Karpas-422 (cell line): ENCODE measurements at regions not wholly inside any gene's neighbourhood (a gene's known extent, or its start where the extent isn't known, plus 50 kb on each side); places are given as distances from the start of the nearest gene placed in this dataset.

Experiments
- DNase-seq: peaks from one replicate; pipeline ENCODE4 v3.0.0-alpha.2; 2015
- H2AFZ ChIP-seq: fragments of 200-600 bp; sonication (generic); 2 replicates; pipeline ENCODE4 v1.6.1; 2014; ENCODE audit warnings: antibody characterized with exemption, low read length, mixed read lengths
- H3K27ac ChIP-seq: fragments of 200-600 bp; sonication (generic); 2 replicates; pipeline ENCODE4 v1.5.1; 2014; ENCODE audit warnings: mild to moderate bottlenecking, low read length, moderate library complexity
- H3K27me3 ChIP-seq: fragments of 200-600 bp; sonication (generic); 2 replicates; pipeline ENCODE4 v1.6.1; 2014; ENCODE audit warnings: low read length, mixed read lengths
- H3K36me3 ChIP-seq: fragments of 200-600 bp; sonication (generic); 2 replicates; pipeline ENCODE4 v1.6.1; 2014; ENCODE audit warnings: low read length, mixed read lengths; ENCODE audit not compliant: insufficient read depth
- H3K4me1 ChIP-seq: fragments of 200-600 bp; sonication (generic); 2 replicates; pipeline ENCODE4 v1.6.1; 2014; ENCODE audit warnings: mild to moderate bottlenecking, low read length, mixed read lengths
- H3K4me2 ChIP-seq: fragments of 200-600 bp; sonication (generic); 2 replicates; pipeline ENCODE4 v1.6.1; 2014; ENCODE audit warnings: low read length, low read depth, mild to moderate bottlenecking; ENCODE audit not compliant: poor library complexity, severe bottlenecking
- H3K4me3 ChIP-seq: fragments of 200-600 bp; sonication (generic); 2 replicates; pipeline ENCODE4 v1.5.1; 2014; ENCODE audit warnings: mild to moderate bottlenecking, antibody characterized with exemption, low read length, mixed read lengths
- H3K79me2 ChIP-seq: fragments of 200-600 bp; sonication (generic); 2 replicates; pipeline ENCODE4 v1.6.1; 2014; ENCODE audit warnings: mild to moderate bottlenecking, low read length, mixed read lengths
- H3K9ac ChIP-seq: fragments of 200-600 bp; sonication (generic); 2 replicates; pipeline ENCODE4 v1.6.0; 2014; ENCODE audit warnings: low read length
- H3K9me2 ChIP-seq: fragments of 200-600 bp; sonication (generic), shearing (Covaris generic); replicated peaks from 2 replicates; pipeline ENCODE4 v1.6.0; 2014; ENCODE audit warnings: mild to moderate bottlenecking, low read length, moderate library complexity; ENCODE audit not compliant: insufficient read depth
- H3K9me3 ChIP-seq: fragments of 300-700, 200-600 bp; sonication (generic); 2 replicates; pipeline ENCODE4 v1.6.1; 2014; ENCODE audit warnings: low read length, mixed read lengths
- H4K20me1 ChIP-seq: fragments of 200-600 bp; sonication (generic); 2 replicates; pipeline ENCODE4 v1.6.1; 2014; ENCODE audit warnings: mild to moderate bottlenecking, antibody characterized with exemption, low read length, low read depth; ENCODE audit not compliant: insufficient read depth

DNA sequence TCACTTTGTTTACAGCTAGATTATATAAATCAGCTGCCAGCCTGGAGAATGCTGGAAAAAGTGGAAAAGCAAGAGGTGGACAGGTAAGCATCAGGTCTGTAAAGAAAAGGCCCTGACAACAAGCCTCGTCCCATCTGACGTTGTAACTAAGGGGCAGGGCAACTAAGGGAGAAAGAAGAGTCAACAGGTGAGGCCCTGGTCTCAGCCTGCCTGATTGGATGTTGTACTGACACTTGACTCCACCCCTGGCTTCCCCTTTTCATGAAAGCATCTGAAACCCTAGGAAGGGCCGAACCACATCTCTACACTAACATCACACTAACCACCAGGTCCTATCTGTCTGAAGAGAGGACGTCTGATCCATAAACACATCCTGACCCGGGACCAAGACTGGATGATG, 357.6 kb upstream of the CFAP20DC start:
- no peaks in the 10 kb centered on the region for H3K27me3 ChIP-seq
- no peaks in the 10 kb centered on the region for H3K9me2 ChIP-seq
- H2AFZ ChIP-seq: no peak overlapping the region
- no peaks in the 10 kb centered on the region for H3K36me3 ChIP-seq
- DNase-seq: no peak
- no peaks in the 10 kb centered on the region for H3K79me2 ChIP-seq
- H3K9me3 ChIP-seq: no peaks in the 10 kb centered on the region
- no peak overlapping the region for H3K9ac ChIP-seq
- no peaks in the 10 kb centered on the region for H4K20me1 ChIP-seq
- H3K4me3 ChIP-seq: no peak overlapping the region
- no peak overlapping the region for H3K4me2 ChIP-seq
- H3K27ac ChIP-seq: no peak overlapping the region
- no peaks in the 10 kb centered on the region for H3K4me1 ChIP-seq

DNA sequence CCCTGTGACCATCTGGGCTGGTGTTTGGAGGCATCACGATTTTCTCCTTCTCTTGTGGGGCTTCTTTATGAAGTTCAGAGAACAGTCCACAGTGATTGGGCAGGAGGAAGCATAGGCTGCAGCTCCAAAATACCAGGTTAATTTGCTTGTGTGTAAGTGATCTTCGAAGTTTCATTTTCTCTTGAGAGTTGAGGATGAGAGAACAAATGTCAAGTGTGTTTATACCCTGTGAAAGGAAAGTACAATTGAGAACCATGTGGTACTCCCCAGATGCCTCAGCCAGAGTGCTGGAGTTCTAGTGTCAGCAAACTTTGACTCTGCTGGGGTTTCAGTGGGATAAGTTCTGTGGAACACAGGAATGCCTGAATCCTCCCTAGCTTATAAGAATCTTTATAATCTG, 357.1 kb upstream of the CFAP20DC start:
- Histone ChIP-seq H3K4me2 (no peak overlapping the region), H3K27me3 (no peaks in the 10 kb centered on the region), H3K79me2 (no peaks in the 10 kb centered on the region), H3K9me3 (no peaks in the 10 kb centered on the region), H4K20me1 (no peaks in the 10 kb centered on the region), H3K4me1 (no peaks in the 10 kb centered on the region), H2AFZ (no peak overlapping the region), H3K4me3 (no peak overlapping the region), H3K9ac (no peak overlapping the region), H3K27ac (no peak overlapping the region), H3K9me2 (no peaks in the 10 kb centered on the region), H3K36me3 (no peaks in the 10 kb centered on the region)
- DNase-seq: no peak

DNA sequence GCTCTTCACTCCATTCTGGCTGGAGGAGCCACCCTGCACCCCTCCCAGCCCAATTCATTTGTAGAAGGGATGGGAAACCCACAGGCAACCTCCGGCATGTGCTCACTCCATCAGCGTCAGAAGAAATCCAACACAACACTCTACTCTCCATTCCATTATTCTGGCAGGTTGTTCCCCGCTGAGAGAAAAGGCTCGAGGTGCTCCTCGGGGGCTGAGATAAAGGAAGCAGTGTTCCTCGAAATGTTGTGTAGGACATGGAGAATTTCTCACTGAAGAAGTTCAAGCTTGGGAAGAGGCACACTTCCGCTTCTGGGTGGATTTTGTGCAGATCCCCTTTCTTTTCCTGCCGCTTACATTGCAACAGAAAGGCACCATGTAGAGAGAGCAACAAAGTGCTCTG, 355.0 kb upstream of the CFAP20DC start:
- Histone ChIP-seq H3K79me2 (no peaks in the 10 kb centered on the region), H2AFZ (no peak overlapping the region), H3K27ac (no peak overlapping the region), H3K9me2 (no peaks in the 10 kb centered on the region), H3K9ac (no peak overlapping the region), H3K4me3 (no peak overlapping the region), H3K36me3 (no peaks in the 10 kb centered on the region), H3K9me3 (no peaks in the 10 kb centered on the region), H3K27me3 (no peaks in the 10 kb centered on the region), H3K4me1 (no peaks in the 10 kb centered on the region), H4K20me1 (no peaks in the 10 kb centered on the region), H3K4me2 (no peak overlapping the region)
- DNase-seq: no peak

DNA sequence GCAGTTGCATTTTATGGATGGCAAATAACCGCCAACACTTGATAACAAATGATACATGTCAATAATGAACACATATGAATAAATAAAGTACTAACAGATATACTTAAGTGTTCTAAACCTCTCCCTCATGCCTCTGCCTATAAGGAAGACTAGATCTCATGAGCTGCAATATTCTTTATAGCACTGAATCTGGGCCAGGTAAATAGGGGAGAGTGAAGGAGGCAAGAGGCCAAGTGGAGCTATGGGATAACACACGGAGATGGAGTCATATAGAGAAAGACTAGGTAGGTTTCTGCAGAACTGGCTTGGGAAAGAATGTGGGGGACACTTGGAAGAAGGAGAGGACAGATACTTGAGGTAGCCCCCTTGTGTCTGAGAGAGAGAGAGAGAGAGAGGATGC, 354.2 kb upstream of the CFAP20DC start:
- H2AFZ ChIP-seq: no peak overlapping the region
- no peak for DNase-seq
- no peaks in the 10 kb centered on the region for H3K36me3 ChIP-seq
- no peaks in the 10 kb centered on the region for H3K27me3 ChIP-seq
- H3K4me1 ChIP-seq: no peaks in the 10 kb centered on the region
- H3K9me3 ChIP-seq: no peaks in the 10 kb centered on the region
- H3K4me2 ChIP-seq: no peak overlapping the region
- no peak overlapping the region for H3K4me3 ChIP-seq
- no peaks in the 10 kb centered on the region for H4K20me1 ChIP-seq
- H3K9ac ChIP-seq: no peak overlapping the region
- no peak overlapping the region for H3K27ac ChIP-seq
- H3K9me2 ChIP-seq: no peaks in the 10 kb centered on the region
- no peaks in the 10 kb centered on the region for H3K79me2 ChIP-seq

DNA sequence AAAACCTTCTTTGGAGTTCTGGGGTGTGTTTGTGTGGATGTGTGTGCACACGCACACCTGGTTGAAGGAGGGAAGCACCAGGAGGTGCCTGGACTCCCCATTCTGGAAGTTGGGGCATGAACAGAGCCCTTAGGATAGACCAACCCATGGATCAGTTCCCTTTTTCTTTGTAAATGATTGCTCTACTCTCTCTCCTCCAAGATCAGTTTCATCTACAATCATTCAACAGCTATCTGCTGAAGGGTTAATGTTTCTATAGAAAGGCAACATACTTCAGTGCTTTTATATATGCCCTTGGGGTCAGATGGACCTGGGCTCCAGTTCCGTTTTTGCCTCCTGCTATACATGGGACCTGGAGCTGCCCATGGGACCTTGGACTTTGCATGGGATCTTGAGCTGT, 352.1 kb upstream of the CFAP20DC start:
- Histone ChIP-seq H3K4me2 (no peak overlapping the region), H3K36me3 (no peaks in the 10 kb centered on the region), H3K4me3 (no peak overlapping the region), H3K4me1 (no peaks in the 10 kb centered on the region), H3K9me2 (no peaks in the 10 kb centered on the region), H4K20me1 (no peaks in the 10 kb centered on the region), H3K27me3 (no peaks in the 10 kb centered on the region), H3K9me3 (no peaks in the 10 kb centered on the region), H2AFZ (no peak overlapping the region), H3K79me2 (no peaks in the 10 kb centered on the region), H3K9ac (no peak overlapping the region), H3K27ac (no peak overlapping the region)
- no peak for DNase-seq

DNA sequence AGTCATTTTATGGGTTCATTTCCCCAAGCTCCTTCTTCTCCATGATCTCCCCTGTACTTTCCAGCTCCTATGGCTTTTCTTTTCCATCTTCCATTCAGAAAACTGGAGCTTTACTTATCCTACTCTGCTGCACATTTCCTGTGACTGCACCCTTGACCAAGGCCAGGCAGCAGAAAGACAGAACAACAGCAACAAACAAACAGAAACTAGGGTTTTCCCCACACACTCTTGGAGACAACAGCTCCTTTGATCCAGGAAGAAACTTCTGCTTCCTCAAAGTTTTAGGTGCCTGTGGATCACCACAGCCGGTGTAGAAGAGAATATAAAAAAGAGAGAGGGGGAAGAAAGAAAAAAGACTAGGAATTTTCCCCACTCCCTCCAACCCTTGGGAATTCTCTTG, 342.3 kb upstream of the CFAP20DC start:
- Histone ChIP-seq H3K27me3 (no peaks in the 10 kb centered on the region), H3K4me3 (no peak overlapping the region), H3K36me3 (no peaks in the 10 kb centered on the region), H3K79me2 (no peaks in the 10 kb centered on the region), H3K4me2 (no peak overlapping the region), H3K4me1 (no peaks in the 10 kb centered on the region), H3K9ac (no peak overlapping the region), H3K9me2 (0 out of 2 replicates have a peak, but pooled peaks cover 2% of the 10 kb centered on the region), H3K9me3 (no peaks in the 10 kb centered on the region), H2AFZ (no peak overlapping the region), H4K20me1 (no peaks in the 10 kb centered on the region), H3K27ac (no peak overlapping the region)
- no peak for DNase-seq

DNA sequence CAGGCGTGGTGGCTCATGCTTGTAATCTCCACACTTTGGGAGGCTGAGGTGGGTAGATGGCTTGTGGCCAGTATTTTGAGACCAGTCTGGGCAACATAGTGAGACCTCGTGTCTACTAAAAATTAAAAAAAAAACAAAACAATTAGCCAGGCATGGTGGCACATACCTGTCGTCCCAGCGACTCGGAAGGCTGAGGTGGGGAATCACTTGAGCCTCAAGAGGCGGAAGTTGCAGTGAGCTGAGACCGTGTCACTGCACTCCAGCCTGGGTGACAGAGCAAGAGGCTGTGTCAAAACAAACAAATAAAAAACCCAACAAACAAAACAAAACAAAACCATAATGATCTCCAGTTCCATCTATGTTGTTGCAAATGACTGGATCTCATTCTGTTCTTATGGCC, 341.3 kb upstream of the CFAP20DC start:
- H3K27ac ChIP-seq: no peak overlapping the region
- no peaks in the 10 kb centered on the region for H4K20me1 ChIP-seq
- H3K9ac ChIP-seq: no peak overlapping the region
- H3K4me1 ChIP-seq: no peaks in the 10 kb centered on the region
- H3K27me3 ChIP-seq: no peaks in the 10 kb centered on the region
- no peak overlapping the region for H3K4me3 ChIP-seq
- DNase-seq: no peak
- no peaks in the 10 kb centered on the region for H3K79me2 ChIP-seq
- no peak overlapping the region for H3K4me2 ChIP-seq
- no peaks in the 10 kb centered on the region for H3K36me3 ChIP-seq
- 0 out of 2 replicates have a peak, but pooled peaks cover 2% of the 10 kb centered on the region for H3K9me2 ChIP-seq
- no peaks in the 10 kb centered on the region for H3K9me3 ChIP-seq
- H2AFZ ChIP-seq: no peak overlapping the region

DNA sequence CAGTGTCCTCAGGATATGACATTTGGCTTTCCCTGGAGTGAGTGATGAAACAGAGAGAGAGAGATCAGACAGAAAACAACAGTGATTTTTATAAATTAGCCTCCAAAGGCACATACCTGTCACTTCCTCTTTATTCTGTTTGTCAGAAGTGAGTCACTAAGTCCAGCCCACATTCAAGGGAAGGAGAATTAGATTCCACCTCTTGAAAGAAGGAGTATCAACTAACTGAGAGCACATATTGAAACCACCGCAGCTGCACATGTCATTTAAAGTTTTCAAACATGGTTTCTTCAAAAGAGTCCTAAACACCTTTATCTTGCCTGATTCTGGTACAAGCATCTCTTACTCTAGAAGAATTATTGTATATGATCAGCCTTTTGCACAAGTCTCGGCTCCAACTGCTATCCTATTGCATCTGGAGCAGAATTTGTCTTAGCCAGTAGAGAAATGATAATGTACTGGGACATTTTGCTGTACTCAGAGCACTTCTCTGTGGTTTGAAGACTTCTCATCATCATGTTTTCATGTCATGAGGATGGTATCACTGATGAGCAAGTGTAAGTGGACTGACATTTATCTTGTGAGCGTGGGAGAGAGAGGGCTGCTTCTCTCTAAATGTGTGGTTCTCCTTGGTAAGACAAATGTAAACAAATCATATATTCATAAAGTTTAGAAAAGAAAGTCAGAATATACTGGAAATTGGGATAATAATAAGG, 338.9 kb upstream of the CFAP20DC start:
- Histone ChIP-seq H2AFZ (no peak overlapping the region), H3K27me3 (no peaks in the 10 kb centered on the region), H3K79me2 (no peaks in the 10 kb centered on the region), H3K9me2 (no peaks in the 10 kb centered on the region), H3K4me2 (no peak overlapping the region), H3K27ac (no peak overlapping the region), H3K9me3 (no peaks in the 10 kb centered on the region), H3K9ac (no peak overlapping the region), H3K4me1 (no peaks in the 10 kb centered on the region), H3K4me3 (no peak overlapping the region), H4K20me1 (no peaks in the 10 kb centered on the region), H3K36me3 (no peaks in the 10 kb centered on the region)
- no peak for DNase-seq
